ENCODE measurements at regions not wholly inside any gene's neighbourhood (a gene's known extent, or its start where the extent isn't known, plus 50 kb on each side); places are given as distances from the start of the nearest gene placed in this dataset.
"Not testable (repeated sequence)": the region's sequence is repeated elsewhere in the genome, so short reads cannot be mapped to it uniquely, and the experiment has no call there.

DNA sequence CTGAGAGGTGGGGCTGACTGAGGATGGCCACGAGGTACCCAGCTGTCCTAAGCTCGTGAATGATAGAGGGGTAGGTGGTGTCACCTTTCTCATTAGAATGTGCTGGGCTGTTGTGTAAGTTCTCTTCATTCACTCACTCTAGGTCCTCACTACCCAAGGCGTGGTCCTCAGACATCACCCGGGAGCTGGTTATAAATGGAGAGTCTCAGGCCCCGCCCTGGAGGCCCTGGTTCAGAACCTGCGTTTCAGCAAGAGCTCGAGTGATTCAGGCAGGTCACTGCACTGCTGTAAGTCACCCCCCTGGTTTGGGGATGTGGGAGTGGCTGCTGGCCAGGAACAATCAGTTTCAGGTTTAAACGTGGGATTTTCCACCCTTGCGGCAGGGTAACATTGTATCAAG, 139.8 kb downstream of the FOXL1 start:
- DNase-seq = no peak

DNA sequence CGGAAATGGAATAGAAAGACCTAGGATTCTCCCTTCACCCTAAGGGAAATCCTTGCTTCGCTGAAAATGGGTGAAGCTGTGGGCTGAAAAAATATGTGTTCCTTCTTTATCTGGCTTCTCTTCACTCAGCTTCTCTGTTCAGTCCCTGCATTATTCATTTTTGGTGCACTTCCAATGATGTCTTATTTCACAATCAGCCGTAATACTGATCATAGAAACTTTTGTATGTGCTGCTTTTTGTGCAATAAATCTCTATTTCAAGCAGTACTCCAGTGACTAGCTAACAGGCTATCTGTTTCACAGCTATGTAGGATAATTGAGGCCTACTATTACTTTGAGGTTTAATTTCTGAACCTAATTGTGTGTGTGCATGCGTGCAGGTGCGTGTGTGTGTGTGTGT, 144.6 kb downstream of the FOXL1 start:
- no peak for DNase-seq

DNA sequence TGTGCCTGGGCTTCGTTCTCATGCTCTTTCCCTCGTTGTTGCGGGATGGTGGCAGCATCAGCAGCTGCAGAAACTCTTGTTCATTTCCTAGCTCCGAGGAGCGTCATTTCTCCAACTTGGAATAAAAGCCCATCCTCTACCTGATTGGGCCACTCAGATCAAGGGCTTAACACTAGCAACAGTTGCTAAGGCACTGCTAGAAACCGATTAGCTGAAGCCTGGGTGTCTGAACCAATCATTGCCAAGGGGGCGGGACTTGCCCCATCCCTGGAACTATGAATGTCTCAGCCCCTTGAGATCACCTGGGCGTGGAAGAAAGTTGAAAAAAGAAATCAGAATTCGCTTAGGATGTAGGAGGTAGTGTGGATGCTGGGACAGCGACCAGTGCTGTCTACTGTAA, 145.3 kb downstream of the FOXL1 start:
- DNase-seq = no peak

DNA sequence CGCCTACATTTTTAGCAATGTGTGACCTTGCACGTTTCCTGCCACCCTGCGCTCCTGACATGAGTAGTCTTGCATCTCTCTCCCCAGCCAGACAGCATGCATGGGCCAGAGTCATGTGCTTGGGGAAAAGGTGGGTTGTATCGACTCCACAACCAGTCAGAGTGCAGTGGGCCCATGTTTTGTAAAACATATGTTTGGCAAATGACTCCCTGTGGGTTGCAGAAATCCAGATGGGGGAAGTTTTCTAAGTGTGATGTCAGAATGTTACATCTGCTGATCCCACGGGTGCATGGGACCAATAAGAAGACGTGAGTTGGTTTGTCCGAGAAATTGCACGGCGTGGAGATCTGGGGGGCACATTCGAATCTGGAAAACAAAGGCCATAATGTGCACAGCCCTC, 147.1 kb downstream of the FOXL1 start:
- no peak for DNase-seq

DNA sequence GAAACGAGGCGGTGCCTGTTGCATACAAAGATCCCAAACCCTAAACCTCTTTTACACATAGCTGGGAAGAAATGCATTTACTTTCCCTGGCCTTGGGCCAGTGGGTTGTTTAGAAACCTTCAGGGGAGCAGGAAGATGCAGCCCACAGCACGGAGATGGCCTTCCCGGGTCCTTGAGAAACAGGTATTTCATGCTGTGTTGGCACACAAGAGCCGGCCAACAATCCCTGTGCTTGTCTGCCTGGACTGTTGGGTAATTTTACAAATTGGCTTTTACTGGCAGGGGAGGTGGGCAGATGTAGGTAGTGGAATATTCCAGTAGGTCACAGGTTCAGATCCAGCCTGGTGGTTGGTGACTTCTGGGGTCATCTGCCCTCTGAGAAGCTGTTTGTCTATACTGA, 148.0 kb downstream of the FOXL1 start:
- no peak for DNase-seq

DNA sequence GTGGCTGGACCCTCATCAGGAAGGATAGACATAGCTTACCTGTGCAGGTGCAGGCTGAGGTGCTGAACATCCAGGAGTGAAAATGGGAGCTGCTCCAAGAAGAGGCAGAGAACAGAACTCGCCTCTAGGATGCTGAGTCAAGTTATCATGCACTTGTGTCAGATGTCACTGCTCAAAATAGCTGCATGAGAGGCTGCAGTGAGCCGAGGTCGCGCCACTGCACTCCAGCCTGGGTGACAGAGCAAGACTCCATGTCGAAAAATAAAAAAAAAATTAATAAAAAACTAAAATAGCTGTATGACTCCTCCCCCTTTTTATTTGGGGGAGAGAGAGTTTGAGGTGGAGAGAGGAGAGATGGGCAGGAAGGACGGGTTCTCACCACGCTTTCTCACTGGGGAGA, 148.8 kb downstream of the FOXL1 start:
- DNase-seq = no peak

DNA sequence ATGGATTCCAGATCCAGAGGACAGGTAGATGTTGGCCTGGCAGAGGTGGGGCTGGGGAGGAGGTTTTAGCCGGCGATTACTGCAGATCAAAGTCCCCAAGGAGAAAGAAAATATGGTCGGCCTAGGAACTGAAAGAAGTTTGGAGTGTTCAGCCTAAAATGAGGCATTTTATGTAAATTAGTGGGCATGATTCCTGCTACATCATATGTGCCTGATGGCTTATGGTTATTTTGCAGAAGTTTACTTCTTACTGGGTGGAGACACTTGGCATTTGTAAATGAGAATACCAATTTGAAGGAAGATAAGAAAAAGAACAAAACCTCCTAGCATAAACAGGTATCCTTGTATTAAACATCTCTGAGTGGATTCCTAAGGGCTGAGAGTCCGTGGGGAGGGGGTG, 149.3 kb downstream of the FOXL1 start:
- DNase-seq = no peak

DNA sequence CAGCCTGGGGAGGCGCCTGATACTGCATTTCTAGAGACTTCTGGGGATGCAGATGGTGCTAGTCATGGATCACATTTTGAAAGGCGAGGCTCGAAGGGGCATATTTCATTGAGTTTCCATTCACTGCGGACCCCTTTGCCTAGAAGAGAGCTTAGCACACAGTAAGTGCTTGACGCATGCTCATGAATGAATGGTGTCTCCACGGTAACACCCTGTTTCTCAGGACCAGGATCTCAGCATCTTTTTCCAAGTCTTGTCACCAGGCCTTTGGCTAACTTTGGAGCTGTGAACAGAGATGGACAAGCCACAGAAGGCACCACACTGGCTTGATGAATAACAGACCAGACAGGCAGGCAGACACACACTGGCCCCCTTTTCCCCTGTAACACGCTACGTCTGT, 151.3 kb downstream of the FOXL1 start:
- no peak for DNase-seq

DNA sequence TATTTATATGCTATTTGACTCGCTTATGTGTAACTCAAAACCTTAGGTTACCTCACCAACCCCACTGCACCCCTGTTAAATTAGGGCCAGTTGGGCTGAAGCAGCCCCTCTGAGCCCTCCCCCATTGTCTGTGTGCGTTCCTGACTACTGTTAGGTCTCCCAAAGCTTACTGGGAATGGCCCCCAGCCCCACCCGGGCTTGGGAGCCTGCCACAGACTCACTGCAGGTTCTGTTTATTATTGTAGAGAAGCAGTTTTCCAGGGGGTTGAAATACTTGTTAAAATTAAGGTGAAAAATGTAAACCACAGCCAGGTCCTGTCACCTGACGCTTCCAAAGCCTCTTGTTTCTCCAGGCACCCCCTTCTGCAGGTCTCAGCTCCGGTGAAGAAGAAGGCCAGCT, 151.7 kb downstream of the FOXL1 start:
- no peak for DNase-seq

DNA sequence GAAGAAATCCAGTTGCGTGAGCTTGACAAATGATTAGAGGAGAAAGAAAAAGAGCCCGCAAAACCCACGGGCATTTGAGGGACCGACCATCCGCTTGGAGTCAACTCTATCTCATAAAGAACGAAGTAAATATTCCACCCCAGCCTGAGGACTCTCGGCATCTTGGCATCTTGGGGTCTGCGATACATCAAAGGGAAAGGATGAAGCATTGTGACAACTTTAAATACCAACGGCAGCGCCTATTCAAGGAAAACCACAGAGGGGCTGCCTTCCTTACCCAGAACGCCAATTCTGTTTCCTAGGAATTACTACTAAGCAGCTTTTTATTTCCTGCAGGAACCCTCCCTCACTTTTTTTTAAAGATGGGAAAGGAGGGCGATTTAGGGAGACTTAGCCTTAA, 152.2 kb downstream of the FOXL1 start:
- no peak for DNase-seq

DNA sequence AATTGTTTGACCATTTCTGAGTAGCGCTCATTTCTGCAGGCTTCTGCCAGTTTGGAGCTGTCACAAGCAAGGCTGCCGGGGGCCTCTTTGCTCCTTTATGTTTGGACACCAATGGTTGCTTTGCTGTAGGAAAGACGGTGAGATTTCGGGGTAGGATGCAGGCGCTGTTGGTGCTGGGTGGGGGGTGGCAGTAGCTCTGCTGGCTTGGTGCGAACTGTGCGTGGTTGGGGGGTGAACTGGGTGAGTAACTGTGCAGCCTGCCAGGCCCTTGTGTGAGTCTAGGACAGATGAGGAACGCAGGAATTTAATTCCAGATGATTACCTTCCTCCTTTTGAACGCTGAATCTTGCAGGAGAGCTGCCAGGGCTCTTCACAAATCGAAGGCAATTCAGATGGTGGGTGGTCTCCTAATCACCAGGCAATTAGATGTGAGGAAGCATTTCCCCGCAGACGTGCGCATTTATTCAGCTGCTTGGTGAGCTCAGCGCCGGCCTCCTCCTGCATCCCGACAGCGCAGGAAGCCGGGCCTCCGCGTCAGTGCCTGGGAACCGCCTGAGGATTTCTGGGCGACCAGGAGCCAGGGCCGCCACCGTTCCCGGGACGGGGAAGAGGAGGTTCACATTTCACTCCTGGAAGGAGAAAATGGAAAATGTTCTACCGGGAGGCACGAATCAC, 154.4 kb downstream of the FOXL1 start:
- DNase-seq = no peak

DNA sequence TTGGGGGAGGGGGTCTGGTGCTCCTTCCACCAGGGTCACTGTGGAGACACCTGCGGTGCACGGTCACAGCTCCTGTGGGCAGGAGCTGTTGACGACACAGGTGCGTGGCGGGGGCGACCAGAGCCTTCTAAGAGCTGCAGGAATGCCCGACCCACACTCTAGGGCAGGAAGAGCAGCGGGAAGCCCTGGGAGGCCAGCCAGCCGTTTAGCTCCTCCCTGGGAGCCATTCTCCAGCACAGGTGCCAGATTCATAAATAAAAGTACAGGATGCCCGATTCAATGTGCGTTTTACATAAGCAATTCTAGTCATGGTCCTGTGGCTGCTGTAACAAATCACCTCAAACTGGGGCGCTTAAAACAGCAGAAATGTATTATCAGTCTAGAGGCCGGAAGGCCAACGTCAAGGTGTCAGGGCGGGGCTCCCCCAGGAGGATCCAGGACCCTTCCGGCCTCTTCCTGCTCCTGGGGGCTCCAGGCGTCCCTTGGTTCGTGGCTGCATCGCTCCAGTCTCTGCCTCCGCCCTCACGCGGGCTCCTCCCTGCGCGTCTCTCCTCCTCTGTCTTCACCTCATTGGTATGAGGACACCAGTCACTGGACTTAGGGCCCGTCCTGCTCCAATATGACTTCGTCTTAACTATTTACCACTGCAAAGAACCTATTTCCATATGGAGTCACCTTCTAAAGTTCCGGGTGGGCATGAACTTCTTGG, 155.4 kb downstream of the FOXL1 start:
- DNase-seq = no peak

DNA sequence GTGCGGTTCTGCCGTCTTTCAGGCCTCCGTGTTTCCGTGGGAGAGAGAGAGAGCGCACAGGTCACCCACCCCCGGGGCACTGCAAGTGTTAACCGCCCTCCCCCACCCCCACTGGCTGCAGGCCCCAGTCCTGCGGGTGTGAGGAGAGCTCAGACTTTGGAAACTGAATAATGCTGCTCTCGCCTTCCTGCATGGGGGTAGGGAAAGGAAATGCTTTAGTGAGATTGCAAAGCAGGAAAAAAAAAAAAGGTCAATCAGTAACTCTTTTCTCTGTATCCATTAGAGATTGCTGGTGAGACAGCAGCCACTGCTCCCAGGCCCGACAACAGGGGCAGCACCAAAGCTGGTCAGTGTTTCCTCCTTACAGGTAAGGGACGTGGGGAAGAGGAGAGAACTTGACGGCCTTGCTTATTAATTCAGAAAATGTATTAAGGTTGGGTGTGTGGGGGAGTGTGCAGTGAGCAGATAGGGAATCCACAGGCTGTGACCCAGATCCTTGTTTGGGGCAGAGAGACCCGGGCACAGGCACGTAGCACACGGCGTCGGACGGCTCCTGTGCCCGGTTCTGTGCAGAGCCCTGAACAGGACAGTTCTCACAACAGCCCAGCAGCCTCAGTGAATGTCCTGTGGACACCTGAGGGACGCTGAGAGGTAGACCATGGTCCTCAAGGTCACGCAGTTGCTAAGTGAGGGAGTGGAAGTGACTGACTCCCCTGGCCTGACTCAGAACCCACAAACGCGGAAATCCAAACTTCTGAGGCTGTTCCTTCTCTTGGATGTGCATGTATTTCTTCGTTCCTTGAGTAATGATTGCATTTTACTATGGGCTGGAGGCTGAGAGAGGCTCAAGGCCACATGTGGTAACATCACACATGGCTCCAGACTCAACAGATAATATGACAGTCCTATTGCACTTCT, 156.5 kb downstream of the FOXL1 start:
- no peak for DNase-seq

DNA sequence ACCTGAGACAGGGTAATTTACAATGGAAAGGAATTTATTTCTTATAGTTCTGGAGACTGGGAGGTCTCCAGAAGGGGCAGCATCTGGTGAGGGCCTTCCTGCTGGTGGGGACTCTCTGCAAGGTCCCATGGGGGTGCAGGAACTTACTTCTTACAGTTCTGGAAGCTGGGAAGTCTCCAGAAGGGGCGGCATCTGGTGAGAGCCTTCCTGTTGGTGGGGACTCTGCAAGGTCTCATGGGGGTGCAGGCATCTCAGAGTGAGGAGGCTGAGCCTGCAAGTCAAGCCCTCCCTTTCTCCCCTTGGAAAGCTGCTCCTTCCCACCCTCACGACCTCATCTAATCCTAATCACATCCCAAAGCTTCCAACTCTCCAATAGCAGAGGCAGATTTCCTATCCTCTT, 157.4 kb downstream of the FOXL1 start:
- no peak for DNase-seq

DNA sequence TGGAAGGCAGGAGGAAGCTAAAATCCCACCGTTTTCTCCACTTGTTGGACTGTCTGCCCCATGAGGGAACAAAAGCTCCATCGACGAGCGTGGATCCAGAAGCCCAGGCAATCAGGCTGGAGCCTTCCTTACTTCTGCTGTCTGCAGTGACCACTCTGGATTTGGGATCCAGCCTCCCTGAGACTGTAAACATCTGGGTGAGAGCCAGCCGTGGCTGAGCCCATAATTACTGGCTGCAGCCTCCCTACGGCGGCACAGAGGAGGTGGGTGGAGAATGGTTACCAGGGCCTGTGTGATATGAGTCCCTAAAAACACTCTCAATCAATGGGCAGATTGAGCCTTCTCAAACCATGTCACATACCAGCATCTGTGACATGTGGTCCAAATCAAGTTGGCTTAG, 158.2 kb downstream of the FOXL1 start:
- DNase-seq = no peak

DNA sequence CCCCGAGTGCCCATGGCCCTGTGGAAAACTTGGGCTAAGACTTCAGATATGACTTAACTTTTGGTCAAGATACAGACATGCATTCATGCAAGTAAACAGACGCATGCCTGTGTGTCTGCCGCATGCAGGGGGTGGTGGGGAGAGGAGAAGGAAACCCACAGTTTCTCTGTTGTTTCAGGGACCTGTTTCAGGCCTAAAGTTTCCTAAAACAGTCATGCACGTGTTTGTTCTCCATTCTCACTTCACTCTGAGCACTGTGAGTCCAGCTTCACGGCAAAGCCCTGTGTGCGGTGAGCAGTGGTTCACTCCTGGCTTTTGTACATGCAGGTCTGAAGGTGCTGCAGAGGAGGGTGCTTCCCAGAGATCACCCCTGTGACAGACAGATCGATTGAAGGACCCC, 158.7 kb downstream of the FOXL1 start:
- DNase-seq = no peak

DNA sequence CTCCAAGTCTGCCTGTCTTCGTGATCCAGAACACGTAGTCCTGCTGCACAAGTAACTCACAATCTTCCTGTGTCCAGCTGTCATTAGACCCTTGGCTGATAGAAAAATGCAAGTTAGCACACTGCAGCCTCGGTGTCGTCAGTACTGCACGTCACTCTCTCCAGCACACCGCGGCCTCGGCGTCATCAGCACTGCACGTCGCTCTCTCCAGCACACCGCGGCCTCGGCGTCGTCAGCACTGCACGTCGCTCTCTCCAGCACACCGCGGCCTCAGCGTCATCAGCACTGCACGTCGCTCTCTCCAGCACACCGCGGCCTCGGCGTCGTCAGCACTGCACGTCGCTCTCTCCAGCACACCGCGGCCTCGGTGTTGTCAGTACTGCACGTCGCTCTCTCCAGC, 160.0 kb downstream of the FOXL1 start:
- not testable (repeated sequence) for DNase-seq

DNA sequence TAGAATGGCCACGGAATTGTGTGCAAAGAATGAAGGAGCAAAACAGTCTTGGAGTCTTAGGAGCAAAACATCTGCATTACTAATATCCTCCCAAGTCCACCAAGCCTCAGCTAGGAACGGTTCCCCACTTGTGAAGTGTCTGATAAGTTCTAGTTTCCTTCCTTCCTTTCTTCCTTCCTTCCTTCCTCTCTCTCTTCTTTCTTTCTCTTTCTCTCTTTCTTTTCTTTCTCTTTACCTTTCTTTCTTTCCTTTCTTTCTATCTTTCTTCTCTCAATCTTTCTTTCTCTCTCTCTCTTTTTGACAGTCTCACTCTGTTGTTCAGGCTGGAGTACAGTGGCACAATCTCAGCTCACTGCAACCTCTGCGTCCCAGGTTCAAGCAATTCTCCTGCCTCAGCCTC, 160.8 kb downstream of the FOXL1 start:
- DNase-seq = no peak

DNA sequence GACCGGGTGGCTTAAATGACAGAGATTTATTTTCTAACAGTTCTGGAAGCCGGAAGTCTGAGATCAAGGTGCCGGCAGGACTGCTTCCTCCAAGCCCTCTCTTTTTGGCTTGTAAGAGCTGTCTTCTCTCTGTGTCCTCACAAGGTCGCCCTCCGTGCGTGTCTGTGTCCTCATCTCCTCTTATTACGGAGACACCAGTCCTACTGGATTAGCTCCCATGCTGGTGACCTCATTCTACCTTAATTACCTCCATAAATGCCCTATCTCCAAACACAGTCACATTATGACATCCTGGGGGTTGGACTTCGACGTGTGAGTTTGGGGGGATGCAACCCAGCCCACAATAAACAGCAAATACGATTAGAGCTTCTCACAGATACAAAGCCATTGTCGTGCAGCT, 161.5 kb downstream of the FOXL1 start:
- DNase-seq = no peak

DNA sequence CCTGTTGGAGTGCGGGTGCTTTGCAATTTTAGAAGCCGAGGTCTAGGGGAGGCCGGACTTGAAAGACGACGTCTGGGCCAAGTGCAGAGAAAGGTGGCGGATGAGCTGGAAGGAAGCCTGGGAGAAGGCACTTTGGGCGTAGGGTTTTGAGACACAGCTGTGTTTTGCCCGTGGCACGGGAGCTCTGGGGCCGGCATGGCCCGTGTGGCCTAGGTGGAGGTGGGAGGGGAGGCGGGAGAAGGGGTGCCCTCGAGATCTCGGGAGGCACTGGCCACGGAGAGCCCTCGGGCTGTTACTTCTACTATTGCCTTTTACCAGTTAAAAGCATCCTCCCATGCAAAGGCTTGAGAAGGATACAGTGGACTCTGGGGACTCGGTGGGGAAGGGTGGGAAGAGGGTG, 161.9 kb downstream of the FOXL1 start:
- no peak for DNase-seq

DNA sequence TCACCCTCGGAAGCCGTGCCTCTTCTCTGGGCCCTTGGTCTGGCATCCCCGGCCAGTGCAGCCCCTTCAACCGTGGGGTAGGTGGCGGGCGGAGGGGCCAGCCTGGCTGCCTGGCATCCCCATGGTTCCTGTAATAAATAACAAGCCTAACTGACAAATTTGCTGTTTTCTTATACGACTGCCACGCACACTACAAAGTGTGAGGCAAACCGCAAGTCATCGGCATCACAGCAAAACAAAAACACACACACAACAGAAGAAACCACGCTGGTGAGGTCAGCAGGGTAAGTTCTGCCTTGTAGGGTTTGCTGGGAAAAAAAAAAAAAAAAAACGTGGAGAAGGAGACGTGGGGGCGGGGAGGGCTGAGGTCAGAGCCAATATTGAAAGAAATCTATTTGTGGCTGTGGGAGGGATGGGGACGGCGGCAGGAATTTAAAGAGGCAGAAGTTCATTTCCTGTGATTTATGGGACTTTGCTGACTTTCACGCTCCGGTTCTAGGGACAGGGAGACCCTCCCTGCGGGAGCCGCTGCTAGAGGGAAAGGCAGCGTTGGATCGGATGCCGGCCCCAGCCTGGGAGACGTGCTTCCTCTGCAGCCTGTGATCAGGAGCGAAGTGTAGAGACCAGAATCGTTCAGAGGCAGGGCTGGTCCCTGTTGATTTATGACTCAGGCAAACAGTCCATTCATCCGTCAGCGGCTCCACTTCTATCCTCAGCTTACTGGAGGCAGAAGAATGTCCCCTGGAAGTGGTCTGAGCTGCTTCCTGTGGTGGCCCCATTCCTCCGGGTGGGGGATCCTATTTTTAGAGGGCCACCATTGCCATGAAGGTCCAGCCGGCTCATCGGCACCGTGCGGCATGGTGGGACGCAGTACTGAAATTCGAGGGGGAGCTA, 162.8 kb downstream of the FOXL1 start:
- DNase-seq = no peak

DNA sequence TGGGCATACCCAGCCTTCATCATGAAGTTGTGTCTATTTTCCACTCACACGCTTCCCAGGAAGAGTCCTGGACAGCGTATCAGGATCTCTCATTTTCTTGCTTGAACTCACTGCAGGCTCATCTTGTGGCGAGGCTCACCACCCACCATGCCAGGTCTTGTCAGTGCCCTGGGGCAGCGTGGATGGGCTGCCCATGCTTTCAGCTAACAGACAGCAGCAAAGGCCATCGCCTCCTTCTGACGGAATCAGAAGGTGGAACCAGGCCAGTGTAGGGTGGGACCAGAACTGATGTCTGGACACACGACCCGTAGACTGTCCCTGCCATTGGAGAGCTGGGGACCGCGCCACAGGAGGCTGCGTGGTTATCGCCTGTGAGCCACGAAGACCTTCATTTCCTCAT, 169.4 kb downstream of the FOXL1 start:
- no peak for DNase-seq

DNA sequence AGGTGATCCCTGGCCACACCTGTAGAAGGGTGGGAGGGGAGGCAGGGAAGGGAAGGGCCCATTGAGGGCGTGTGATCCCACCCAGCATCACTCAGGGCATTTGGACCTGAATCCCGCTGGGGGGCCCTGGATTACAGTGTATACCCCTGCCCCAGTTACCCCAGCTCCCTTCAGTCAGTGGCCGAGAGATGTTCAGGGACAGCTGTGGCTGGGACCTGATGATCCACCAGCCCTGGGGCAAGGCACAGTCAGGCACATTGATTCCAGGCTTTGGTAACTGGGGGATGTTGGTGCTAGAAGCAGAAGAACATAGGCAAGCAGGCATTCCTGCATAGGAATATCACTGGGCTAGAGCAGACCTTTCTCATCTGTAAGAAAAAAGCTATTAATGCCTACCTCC, 170.3 kb downstream of the FOXL1 start:
- no peak for DNase-seq

Measured in GF-D8 (cell line).